H9 (cell line): ENCODE measurements at regions not wholly inside any gene's neighbourhood (a gene's known extent, or its start where the extent isn't known, plus 50 kb on each side); places are given as distances from the start of the nearest gene placed in this dataset.

ENCODE experiments used
- DNase-seq: peaks from one replicate; pipeline ENCODE4 v3.0.0-alpha.2; 2017
- H2AFZ ChIP-seq: one replicate; pipeline ENCODE4 v1.6.1; 2013; ENCODE audit warnings: mild to moderate bottlenecking, low read length, control low read depth, moderate library complexity
- H2AK5ac ChIP-seq: 2 replicates; pipeline ENCODE4 v1.6.1; 2013; ENCODE audit warnings: low read length, control low read depth, mixed read lengths; ENCODE audit not compliant: insufficient read length
- H2BK120ac ChIP-seq: one replicate; pipeline ENCODE4 v1.6.1; 2013; ENCODE audit warnings: low read depth, mild to moderate bottlenecking, low read length, control low read depth, inconsistent platforms; ENCODE audit not compliant: poor library complexity, severe bottlenecking
- H2BK12ac ChIP-seq: 2 replicates; pipeline ENCODE4 v1.6.1; 2013; ENCODE audit warnings: low read length, control low read depth, mixed read lengths, low read depth; ENCODE audit not compliant: insufficient read length
- H2BK15ac ChIP-seq: 2 replicates; pipeline ENCODE4 v1.6.1; 2013; ENCODE audit warnings: low read depth, low read length, control low read depth
- H2BK20ac ChIP-seq: one replicate; pipeline ENCODE4 v1.6.1; 2013; ENCODE audit warnings: low read depth, mild to moderate bottlenecking, low read length, control low read depth, inconsistent platforms; ENCODE audit not compliant: poor library complexity, severe bottlenecking
- H2BK5ac ChIP-seq: 2 replicates; pipeline ENCODE4 v1.6.1; 2013; ENCODE audit warnings: low read length, control low read depth, mixed read lengths; ENCODE audit not compliant: insufficient read length
- H3K14ac ChIP-seq: 2 replicates; pipeline ENCODE4 v1.6.1; 2013; ENCODE audit warnings: low read length, control low read depth; ENCODE audit not compliant: insufficient read depth
- H3K18ac ChIP-seq: 2 replicates; pipeline ENCODE4 v1.6.1; 2013; ENCODE audit warnings: low read depth, mild to moderate bottlenecking, mixed read lengths, low read length, control low read depth; ENCODE audit not compliant: insufficient read length
- H3K23ac ChIP-seq: 2 replicates; pipeline ENCODE4 v1.6.1; 2013; ENCODE audit warnings: low read length, control low read depth, mixed read lengths, low read depth; ENCODE audit not compliant: insufficient read length
- H3K23me2 ChIP-seq: 2 replicates; pipeline ENCODE4 v1.6.1; 2013; ENCODE audit warnings: low read depth, mild to moderate bottlenecking, mixed read lengths, low read length, control low read depth; ENCODE audit not compliant: insufficient read length, poor library complexity, severe bottlenecking
- H3K27ac ChIP-seq: 2 replicates; pipeline ENCODE4 v1.5.1; 2013; ENCODE audit warnings: low read length, control low read depth, mixed read lengths, low read depth; ENCODE audit not compliant: insufficient read length
- H3K27me3 ChIP-seq: 2 replicates; pipeline ENCODE4 v1.6.1; 2013; ENCODE audit warnings: low read length, control low read depth, inconsistent platforms; ENCODE audit not compliant: insufficient read depth
- H3K4ac ChIP-seq: 2 replicates; pipeline ENCODE4 v1.6.1; 2013; ENCODE audit warnings: low read depth, mild to moderate bottlenecking, control low read depth, inconsistent platforms, low read length, moderate library complexity
- H3K4me1 ChIP-seq: 2 replicates; pipeline ENCODE4 v1.6.1; 2013; ENCODE audit warnings: low read length, control low read depth, inconsistent platforms; ENCODE audit not compliant: insufficient read depth
- H3K4me2 ChIP-seq: 2 replicates; pipeline ENCODE4 v1.6.1; 2013; ENCODE audit warnings: low read length, control low read depth, mixed read lengths; ENCODE audit not compliant: insufficient read length, insufficient read depth
- H3K56ac ChIP-seq: 2 replicates; pipeline ENCODE4 v1.6.1; 2013; ENCODE audit warnings: low read depth, mild to moderate bottlenecking, mixed read lengths, low read length, control low read depth; ENCODE audit not compliant: insufficient read length
- H3K79me1 ChIP-seq: 2 replicates; pipeline ENCODE4 v1.6.1; 2013; ENCODE audit warnings: low read depth, mild to moderate bottlenecking, moderate library complexity, low read length, control low read depth, inconsistent platforms; ENCODE audit not compliant: insufficient read depth, poor library complexity, severe bottlenecking
- H3K79me2 ChIP-seq: 2 replicates; pipeline ENCODE4 v1.6.1; 2013; ENCODE audit warnings: low read length, control low read depth, inconsistent platforms; ENCODE audit not compliant: insufficient read depth
- H3K9ac ChIP-seq: 2 replicates; pipeline ENCODE4 v1.6.1; 2013; ENCODE audit warnings: low read length, control low read depth, mixed read lengths; ENCODE audit not compliant: insufficient read length; ENCODE audit errors: extremely low read depth
- H3K9me3 ChIP-seq: one replicate; pipeline ENCODE4 v1.6.1; 2013; ENCODE audit warnings: low read depth, low read length, inconsistent platforms; ENCODE audit not compliant: control insufficient read depth
- H3T11ph ChIP-seq: one replicate; pipeline ENCODE4 v1.6.1; 2013; ENCODE audit warnings: mild to moderate bottlenecking, low read length, control low read depth, inconsistent platforms
- H4K20me1 ChIP-seq: one replicate; pipeline ENCODE4 v1.6.1; 2013; ENCODE audit not compliant: control insufficient read depth, insufficient read length, insufficient read depth
- H4K5ac ChIP-seq: 2 replicates; pipeline ENCODE4 v1.6.1; 2013; ENCODE audit warnings: low read depth, mild to moderate bottlenecking, mixed read lengths, low read length, control low read depth; ENCODE audit not compliant: insufficient read length
- H4K8ac ChIP-seq: replicated peaks from 2 replicates; pipeline ENCODE4 v1.6.1; 2013; ENCODE audit warnings: low read length, control low read depth, mixed read lengths, low read depth; ENCODE audit not compliant: insufficient read length
- H4K91ac ChIP-seq: 2 replicates; pipeline ENCODE4 v1.6.1; 2013; ENCODE audit warnings: low read depth, mild to moderate bottlenecking, moderate library complexity, mixed read lengths, low read length, control low read depth; ENCODE audit not compliant: insufficient read length
- H3K27ac Mint-ChIP-seq, 3 experiments: 2 replicates in 2 of 3; 3 replicates in 1 of 3; pipeline ENCODE4 v1.8.0; 2020 to 2021; ENCODE audit warnings: mixed read lengths in 3 of 3, mild to moderate bottlenecking in 1 of 3, moderate library complexity in 1 of 3
- H3K27me3 Mint-ChIP-seq: 2 replicates; pipeline ENCODE4 v1.8.0; 2021; ENCODE audit warnings: low read depth, mild to moderate bottlenecking, moderate library complexity, mixed read lengths
- H3K36me3 Mint-ChIP-seq, 3 experiments: 2 replicates in 2 of 3; 3 replicates in 1 of 3; pipeline ENCODE4 v1.8.0; 2020 to 2021; ENCODE audit warnings: low read depth in 3 of 3, mixed read lengths in 3 of 3; ENCODE audit not compliant: insufficient read depth in 1 of 3
- H3K4me1 Mint-ChIP-seq, 2 experiments: 2 replicates each; pipeline ENCODE4 v1.8.0; 2020; ENCODE audit warnings: mixed read lengths in 2 of 2
- H3K4me3 Mint-ChIP-seq, 2 experiments: 2 replicates in 1 of 2; 3 replicates in 1 of 2; pipeline ENCODE4 v1.8.0; 2020 to 2021; ENCODE audit warnings: mild to moderate bottlenecking in 2 of 2, mixed read lengths in 2 of 2, moderate library complexity in 1 of 2
- H3K9me3 Mint-ChIP-seq, 2 experiments: 2 replicates in 1 of 2; 3 replicates in 1 of 2; pipeline ENCODE4 v1.8.0; 2020; ENCODE audit warnings: mild to moderate bottlenecking in 2 of 2, mixed read lengths in 2 of 2, moderate library complexity in 1 of 2
- CTCF ChIP-seq: fragments of 200-600 bp; sonication (generic); conservative IDR thresholded peaks from 3 replicates; pipeline ENCODE4 v1.8.0; 2021; ENCODE audit warnings: antibody characterized with exemption, mild to moderate bottlenecking
- WGBS: extraction: QIAGEN DNeasy Blood & Tissue Kit; methylation state at CpG from one replicate; pipeline ENCODE4 v1.1.7; 2013; ENCODE audit warnings: missing lambda C conversion rate, low lambda C conversion rate, mixed read lengths; ENCODE audit not compliant: insufficient read length; ENCODE audit errors: extremely low coverage; 5-methylcytosine and 5-hydroxymethylcytosine counted together

- Histone ChIP-seq H3K23ac (no peak overlapping the region), H2AK5ac (no peak overlapping the region), H3K79me1 (no peaks in the 10 kb centered on the region), H3K23me2 (no peaks in the 10 kb centered on the region), H2BK20ac (no peak overlapping the region), H3K9me3 (no peaks in the 10 kb centered on the region), H4K20me1 (no peaks in the 10 kb centered on the region), H4K91ac (no peak overlapping the region), H3K79me2 (no peaks in the 10 kb centered on the region), H3K9ac (no peak overlapping the region), H2BK12ac (no peak overlapping the region), H3K27me3 (no peaks in the 10 kb centered on the region), H3T11ph (no peak overlapping the region), H2BK5ac (no peak overlapping the region), H4K8ac (no peak overlapping the region), H3K4me1 (no peaks in the 10 kb centered on the region; the same call in 1 of the 2 replicates), H3K4me2 (no peak overlapping the region), H2BK120ac (no peak overlapping the region), H3K56ac (no peak overlapping the region), H3K18ac (no peak overlapping the region), H3K14ac (no peak overlapping the region), H2BK15ac (no peak overlapping the region), H2AFZ (no peak overlapping the region), H3K27ac (no peak overlapping the region), H4K5ac (no peak overlapping the region), H3K4ac (no peak overlapping the region)
- no peaks in the 10 kb centered on the region for H3K36me3 Mint-ChIP-seq
- H3K4me1 Mint-ChIP-seq: peaks cover 7 to 11% of the 10 kb centered on the region in 2 experiments
- no peak for TF ChIP-seq CTCF
- no peak for DNase-seq
- no peaks in the 10 kb centered on the region for H3K27me3 Mint-ChIP-seq
- no peaks in the 10 kb centered on the region for H3K9me3 Mint-ChIP-seq
- H3K27ac Mint-ChIP-seq: no peak overlapping the region
- H3K4me3 Mint-ChIP-seq: no peak overlapping the region
- WGBS: no CpG with 5 or more reads among the region's 2 CpGs
These were observed 764.0 kb upstream of the GHITM start for GRCh38 chr10:83375274-83375673.
